Fibroblast of peridontal ligament (primary cell): ENCODE measurements at regions not wholly inside any gene's neighbourhood (a gene's known extent, or its start where the extent isn't known, plus 50 kb on each side); places are given as distances from the start of the nearest gene placed in this dataset.
A peak's percentile ranks its signal among the peaks of the same experiment; 100 is the strongest.
"Not testable (repeated sequence)": the region's sequence is repeated elsewhere in the genome, so short reads cannot be mapped to it uniquely, and the experiment has no call there.

Experiments
- DNase-seq: peaks from one replicate; pipeline ENCODE4 v3.0.0-alpha.2; 2010; ENCODE audit errors: extremely low read depth

GRCh38 chr4:158397781-158398180 is 123.9 kb upstream of the RXFP1 start:
- peak; percentile 12 for DNase-seq

DNA sequence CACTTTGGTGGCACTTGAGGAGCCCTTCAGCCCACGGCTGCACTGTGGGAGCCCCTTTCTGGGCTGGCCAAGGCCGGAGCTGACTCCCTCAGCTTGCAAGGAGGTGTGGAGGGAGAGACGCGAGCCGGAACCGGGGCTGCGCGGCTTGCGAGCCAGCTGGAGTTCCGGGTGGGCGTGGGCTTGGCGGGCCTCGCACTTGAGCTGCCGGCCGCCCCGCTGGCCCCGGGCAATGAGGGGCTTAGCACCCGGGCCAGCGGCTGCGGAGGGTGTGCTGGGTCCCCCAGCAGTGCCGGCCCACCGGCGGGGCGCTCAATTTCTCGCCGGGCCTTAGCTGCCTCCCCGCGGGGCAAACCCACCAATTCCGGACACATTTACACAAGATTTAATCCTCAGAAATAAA is 113.7 kb upstream of the RXFP1 start:
- not testable (repeated sequence) for DNase-seq

GRCh38 chr4:158410272-158410671 is 111.4 kb upstream of the RXFP1 start:
- peak; percentile 74 for DNase-seq

DNA sequence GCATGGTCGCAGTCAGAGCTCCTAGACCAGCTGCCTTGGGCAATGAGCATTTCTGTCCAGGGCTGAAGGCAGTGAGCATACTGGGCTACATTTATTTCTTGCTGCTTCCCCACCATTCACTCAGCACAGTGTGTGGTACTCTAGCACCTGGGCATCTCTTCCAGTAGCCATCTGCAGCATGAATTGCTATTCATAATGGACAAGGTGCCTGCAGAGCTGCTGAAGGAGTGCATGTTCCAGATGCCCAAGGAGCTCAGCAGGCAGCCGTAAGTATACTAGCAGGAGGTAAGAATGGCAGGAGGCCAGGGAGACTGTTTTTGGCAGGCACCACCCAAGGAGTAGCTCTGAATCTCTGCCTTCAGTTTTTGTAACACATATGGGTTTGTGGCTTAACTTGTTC is 110.4 kb upstream of the RXFP1 start:
- DNase-seq = peak; percentile 8

GRCh38 chr4:158418679-158419078 is 103.0 kb upstream of the RXFP1 start:
- not testable (repeated sequence) for DNase-seq

DNA sequence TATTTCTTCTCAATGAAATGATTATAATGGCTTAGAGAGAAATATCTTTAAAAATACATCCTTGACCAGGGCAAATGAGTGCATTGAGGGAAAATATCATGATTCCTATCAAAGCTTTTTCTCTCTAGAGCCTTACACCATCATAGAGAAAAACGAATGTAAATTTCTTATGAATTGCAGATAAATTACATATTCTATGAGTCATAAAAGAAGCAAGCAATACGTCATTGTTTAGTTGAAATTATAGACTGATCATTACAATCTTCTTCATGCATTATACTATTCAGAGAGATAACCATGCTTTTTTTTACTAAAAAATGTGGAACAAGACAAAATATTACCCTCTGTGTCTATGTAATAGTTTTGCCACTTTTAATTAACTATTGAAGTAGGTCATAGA is 100.9 kb upstream of the RXFP1 start:
- no peak for DNase-seq

DNA sequence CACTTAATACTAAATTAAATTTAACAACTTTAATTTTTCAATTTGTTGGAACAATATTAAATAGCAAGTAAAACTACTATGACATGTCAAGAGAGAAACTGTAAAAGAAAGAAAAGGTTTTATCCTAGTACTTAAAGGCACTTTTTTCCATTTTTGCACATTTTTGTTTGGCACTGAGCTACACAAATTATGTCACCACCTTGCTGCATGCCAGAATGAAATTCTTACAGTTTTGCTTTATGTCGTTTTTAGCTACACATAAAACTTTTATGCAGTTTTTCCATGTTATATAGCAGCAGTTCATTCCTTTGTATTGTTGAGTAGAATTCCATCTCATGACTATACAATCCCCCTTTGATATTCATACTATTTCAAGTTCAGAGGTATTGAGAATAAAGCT is 99.1 kb upstream of the RXFP1 start:
- no peak for DNase-seq

DNA sequence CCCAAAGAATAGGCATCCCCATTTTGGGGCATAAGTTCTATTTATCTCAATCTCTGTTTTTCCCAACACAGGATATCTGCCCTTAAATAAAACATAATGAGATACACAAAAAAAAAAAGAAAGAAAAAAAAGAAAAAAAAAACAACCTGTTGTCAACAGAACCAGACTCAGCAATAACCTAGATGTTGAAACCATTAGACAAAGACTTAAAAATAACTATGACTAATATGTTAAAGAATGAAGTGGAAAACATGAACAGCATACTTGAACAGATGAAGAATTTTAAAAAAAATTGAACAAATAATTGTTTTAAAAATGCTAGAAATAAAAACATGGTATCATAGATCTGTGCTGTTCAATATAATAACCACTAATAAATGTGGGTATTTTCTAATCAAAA is 93.4 kb upstream of the RXFP1 start:
- peak; percentile 18 for DNase-seq

- DNase-seq = peak; percentile 56
These were observed 78.9 kb upstream of the RXFP1 start for GRCh38 chr4:158442736-158443135.

- DNase-seq = peak; percentile 69
These were observed 78.0 kb upstream of the RXFP1 start for GRCh38 chr4:158443731-158444130.

DNA sequence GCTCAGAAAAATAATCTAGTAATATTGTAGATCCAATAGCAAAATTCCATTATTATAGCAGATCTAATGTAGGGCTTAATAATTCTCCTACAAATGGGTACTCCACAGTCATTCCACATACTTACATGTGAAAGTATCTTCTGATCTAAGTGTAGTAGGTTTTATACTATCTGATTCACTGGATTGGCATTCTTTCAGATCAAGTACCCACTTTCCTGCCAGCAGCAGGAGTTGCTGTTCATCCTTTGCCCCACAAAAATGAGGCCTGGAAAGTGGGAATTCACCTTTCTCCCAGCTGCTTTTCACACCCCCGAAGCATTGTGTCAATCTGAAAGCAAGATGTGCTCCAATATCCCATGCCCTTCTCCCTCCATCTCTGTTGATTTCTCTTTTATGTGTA is 77.1 kb upstream of the RXFP1 start:
- DNase-seq = peak; percentile 28

GRCh38 chr4:158446106-158446505 is 75.6 kb upstream of the RXFP1 start:
- DNase-seq = peak; percentile 98

DNA sequence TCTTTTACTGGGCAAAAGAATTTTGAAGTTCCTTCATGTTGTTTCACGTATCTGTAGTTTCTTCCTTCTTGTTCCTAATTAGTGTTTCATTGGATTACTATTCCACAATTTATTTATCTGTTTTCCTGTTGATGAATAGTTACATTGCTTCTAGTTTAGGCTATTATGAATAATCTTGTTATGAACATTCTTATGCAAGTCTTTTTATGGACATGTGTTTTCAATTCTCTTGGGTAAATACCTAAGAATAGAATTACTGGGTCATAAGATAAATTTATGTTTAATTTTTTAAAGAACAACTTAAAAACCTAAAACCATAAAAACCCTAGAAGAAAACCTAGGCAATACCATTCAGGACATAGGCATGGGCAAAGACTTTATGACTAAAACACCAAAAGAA is 70.9 kb upstream of the RXFP1 start:
- DNase-seq = peak; percentile 69

DNA sequence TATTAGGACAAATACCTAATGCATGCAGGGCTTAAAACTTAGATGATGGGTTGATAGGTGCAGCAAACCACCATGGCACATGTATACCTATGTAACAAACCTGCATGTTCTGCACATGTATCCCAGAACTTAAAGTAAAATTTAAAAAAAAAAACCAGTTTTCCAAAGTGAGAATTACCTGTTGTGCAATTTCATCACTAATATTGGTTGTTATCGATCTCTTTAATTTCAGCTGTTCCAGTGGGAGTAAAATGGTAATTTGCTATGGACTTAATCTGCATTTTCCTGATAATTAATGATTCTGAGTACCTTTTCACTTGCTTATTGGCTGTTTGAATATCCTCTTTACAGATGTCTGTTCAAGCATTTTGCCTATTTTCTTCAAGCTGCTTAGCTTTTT is 69.6 kb upstream of the RXFP1 start:
- not testable (repeated sequence) for DNase-seq

DNA sequence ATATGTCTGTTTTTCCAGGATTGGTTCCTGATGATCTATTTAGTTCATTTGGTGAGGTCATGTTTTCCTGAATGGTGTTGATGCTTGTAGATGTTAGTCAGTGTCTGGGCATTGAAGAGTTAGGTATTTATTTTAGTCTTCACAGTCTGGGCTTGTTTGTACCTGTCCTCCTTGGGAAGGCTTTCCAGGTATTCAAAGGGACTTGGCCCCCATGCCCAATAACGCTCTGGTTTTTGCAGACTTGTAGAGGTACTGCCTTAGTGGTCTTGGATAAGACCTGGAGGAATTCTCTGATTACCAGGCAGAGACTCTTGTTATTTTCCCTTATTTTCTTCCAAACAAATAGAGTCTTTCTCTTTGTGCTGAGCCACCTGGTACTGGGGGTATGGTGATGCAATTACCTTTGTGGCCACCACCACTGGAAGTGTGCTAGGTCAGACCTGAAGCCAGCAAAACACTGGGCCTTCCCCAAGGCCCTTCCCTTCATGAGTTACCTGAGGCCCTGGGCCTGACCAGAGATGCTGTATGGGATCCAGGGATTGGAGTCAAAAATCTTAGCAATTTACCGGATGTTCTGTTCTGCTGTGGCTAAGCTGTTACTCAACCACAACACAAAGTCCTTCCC is 63.3 kb upstream of the RXFP1 start:
- no peak for DNase-seq

- no peak for DNase-seq
These were observed 62.4 kb upstream of the RXFP1 start for GRCh38 chr4:158459085-158459820.

GRCh38 chr4:158461336-158461735 is 60.3 kb upstream of the RXFP1 start:
- no peak for DNase-seq

DNA sequence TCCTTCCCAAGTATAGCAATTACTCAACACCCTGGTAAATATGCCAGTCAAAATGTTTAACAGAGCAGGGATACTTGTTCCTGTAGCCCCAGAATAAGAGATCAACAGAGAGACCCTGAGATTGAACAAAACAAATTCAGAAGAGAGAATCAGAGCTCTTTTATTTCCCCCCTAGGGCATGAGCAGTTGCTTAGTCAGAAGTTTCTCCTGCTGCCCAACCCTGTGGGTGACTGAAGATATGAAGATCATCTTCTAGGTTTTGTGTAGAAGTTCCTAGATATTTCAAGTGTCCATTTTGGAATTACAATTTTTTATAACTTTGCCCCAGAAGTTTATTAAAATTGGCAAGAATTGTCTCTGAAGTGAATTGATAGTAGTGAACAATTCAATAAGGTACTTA is 59.1 kb upstream of the RXFP1 start:
- no peak for DNase-seq
